ENCODE measurements at regions not wholly inside any gene's neighbourhood (a gene's known extent, or its start where the extent isn't known, plus 50 kb on each side); places are given as distances from the start of the nearest gene placed in this dataset.

DNA sequence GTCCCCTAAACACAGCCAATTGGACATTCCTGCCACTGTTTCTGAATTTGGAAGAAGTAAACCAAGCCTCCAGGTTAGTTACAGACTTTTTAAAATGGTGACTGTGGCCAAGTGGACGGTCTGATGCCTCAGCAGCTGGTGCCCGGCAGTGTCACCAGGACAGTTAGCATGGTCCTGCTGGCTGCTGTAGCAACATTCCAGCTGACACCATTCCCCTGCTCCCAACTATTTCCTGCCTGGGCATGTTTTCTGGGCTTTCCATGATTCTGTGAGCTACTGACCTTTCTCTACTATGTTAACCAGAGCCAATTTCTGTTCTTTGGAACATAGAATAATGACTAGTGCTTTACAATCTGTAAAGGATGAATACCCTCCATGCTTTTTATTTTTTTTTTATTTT is 95.0 kb downstream of the TLR5 start:
- DNase-seq (ENCODE audit: low read depth in 2 of 2), result no peak

DNA sequence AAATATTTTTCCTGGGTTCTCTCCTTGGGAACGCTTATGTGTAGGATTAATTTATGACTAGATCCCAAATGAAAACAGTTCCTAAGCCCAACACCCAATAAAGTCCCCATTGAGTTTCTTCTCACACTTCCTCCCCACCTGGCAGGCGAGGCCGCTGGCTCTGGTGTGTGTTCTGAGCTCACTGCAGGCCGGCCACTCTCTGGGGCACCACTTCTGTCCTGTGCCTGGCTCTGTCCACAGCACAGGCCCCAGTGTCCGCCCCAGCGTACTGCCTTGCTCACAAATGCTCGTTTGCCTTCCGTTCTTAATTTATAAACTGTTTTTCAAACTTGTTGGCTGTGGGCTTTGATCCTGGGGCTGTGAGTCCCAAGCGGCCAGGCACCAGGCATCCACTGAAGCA is 90.6 kb downstream of the TLR5 start:
- no peak for DNase-seq (ENCODE audit: low read depth in 2 of 2)

DNA sequence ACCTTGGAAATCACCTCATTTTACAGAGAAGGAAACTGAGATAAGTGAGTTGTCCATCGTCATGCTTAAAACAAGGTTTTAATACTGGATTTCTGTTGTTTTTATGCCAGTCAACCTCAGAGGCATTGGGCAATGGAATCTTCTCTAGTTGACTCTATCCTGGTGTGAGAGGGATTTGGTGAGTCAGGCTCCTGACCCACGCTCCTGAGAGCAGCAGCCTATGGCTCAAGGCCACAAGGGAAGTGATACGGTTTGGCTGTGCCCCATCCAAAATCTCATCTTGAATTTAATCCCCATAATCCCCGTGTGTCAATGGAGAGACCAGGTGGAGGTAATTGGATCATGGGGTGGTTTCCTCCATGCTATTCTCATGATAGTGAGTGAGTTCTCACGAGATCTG is 90.1 kb downstream of the TLR5 start:
- no peak for DNase-seq (ENCODE audit: low read depth in 2 of 2)

DNA sequence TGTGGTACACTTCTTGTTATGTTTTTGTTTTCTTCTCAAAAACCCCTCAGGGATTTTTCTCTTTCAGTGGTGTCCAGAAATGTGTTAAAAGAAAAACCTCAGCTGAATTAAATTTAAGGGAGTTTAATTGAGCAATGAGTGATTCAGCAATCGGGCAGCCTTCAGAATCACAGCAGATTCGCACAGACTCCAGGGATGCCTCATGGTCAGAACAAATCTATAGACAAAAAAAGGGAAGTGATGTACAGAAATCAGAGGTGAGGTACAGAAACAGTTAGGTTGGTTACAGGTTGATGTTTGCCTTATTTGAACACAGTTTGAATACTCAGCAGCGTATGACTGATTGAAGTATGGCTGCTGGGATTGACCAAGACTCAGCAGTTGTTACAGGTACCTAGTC is 86.2 kb downstream of the TLR5 start:
- no peak for DNase-seq (ENCODE audit: low read depth in 2 of 2)

DNA sequence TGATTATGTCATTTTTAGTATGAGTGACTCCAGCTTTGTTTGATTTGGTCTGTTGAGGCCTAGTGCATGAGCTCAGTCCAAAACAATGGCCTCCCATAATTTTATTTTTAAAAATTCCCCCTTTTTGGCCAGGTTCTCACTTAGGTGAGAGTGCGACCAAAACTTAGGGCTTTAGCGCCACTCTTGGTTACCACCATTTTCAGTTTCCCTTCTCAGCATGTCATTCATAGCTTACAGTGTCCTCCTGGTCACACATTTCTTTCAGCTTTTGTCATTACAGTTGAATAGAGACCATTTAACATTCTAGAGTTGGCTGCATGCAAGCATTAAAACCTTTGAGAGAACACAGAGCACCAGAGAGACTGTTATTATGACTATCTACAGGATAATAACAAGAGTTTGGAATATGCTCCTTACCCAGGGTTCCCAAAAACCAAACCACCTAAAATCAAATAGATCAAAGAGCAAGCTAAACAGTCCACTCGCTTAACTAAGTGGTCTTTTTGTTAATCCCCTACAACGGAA is 85.4 kb downstream of the TLR5 start:
- DNase-seq (ENCODE audit: low read depth in 2 of 2), result no peak
